DMS 273 (cell line): ENCODE measurements at regions not wholly inside any gene's neighbourhood (a gene's known extent, or its start where the extent isn't known, plus 50 kb on each side); places are given as distances from the start of the nearest gene placed in this dataset.

ENCODE experiments used
- DNase-seq: peaks from one replicate; lab custom pipeline; 2025; ENCODE audit not compliant: unreplicated experiment; lab: John Stamatoyannopoulos, UW

DNA sequence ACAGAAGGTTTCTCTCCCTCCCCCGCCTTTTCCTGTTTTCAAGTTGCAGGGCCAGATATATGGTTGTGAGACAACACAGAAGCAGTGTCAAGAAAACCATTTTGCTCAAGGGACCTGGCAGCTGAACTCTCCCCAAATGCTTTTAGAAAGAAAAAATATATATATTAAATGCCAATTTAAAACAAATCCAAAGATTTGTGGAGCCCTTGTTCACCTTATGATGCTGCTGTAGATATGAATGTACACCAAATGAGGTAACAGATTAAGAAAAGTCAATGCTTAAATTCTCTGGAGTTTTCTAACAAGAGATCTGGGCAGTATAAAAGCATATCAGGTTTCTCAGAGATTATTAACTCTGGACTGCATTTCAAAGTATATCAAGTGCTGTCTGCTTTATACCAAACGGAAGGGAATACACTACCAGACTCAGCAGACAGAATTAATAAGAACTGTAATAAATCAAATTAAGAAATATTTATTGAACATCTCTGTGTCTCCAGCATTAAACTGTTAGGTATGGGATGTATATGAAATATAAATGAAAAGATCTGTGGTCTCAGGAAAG is 357.5 kb downstream of the HDGFL1 start:
- peak; percentile 83 for DNase-seq

GRCh38 chr6:22928775-22929174 is 359.4 kb downstream of the HDGFL1 start:
- peak; percentile 5 for DNase-seq

- DNase-seq = peak; percentile 24
These were observed 360.1 kb downstream of the HDGFL1 start for GRCh38 chr6:22929311-22929985.

GRCh38 chr6:22940581-22941290 is 371.4 kb downstream of the HDGFL1 start:
- no peak for DNase-seq

GRCh38 chr6:22942403-22942802 is 373.0 kb downstream of the HDGFL1 start:
- DNase-seq = no peak

- no peak for DNase-seq
These were observed 374.0 kb downstream of the HDGFL1 start for GRCh38 chr6:22943327-22943726.

DNA sequence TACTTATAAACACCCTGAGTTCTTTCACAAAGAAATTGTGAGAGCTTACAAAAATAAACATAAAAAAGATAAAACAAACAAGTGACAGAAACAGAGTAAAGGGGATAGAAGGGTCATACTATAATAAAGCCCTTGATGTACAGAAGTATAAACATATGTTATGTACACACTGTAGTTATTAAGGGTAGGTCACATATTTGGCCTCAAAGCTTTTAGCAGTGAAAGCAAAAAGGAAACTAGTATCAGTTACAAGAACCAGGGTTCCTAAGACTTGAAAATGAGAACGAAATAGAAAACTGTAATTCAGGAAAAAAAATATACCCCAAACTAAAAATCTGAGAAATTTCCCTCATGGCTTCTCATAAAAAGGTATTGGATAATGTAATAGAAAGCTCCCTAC is 380.6 kb downstream of the HDGFL1 start:
- no peak for DNase-seq

DNA sequence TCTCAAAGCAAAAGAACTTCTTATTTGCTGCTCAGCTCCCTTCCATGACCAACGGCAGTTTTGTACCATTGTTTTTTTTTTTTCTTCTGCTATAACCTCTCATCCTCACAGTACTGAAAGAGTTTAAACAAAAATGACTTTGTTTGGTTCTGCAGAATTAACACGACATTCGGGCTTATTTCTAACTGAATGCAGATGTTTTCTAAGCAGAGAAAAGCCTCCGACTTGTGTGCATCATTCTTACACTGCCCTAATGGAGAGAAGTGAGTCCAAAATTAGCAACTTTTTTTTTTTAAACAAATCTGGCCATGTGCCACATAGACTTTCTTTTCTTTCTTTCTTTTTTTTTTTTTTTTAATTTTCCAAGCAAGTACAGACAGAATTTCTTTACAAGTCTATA is 382.7 kb downstream of the HDGFL1 start:
- no peak for DNase-seq

DNA sequence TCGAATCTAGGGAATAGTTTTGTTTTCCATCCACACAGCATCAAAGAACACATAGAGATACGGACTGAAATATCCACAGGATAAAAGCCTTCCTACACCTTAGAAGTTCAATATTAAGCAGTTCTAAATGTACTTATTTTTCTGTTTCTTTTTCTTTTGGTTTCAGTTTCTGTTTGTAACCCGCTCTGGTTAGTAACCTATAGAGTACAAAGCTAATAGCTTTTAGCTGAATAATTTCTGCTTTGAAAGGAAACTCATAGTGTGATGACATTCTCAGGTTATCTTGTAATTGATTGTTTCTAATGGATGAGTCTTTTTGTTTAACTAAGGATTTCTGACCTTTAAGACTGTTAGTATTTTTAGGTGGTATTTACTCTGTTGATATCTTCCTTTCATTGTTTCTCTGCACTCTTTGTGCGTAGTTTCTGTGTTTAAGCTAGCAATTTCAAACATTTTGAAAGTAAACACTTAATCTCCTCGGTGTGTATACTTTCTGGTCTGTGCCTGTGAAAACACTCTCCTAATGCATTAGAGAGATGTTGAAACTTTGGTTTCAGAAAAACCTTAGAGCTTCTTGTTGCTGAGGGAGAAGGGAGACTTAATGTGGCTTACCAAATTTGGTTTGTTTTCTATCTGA is 385.5 kb downstream of the HDGFL1 start:
- no peak for DNase-seq

DNA sequence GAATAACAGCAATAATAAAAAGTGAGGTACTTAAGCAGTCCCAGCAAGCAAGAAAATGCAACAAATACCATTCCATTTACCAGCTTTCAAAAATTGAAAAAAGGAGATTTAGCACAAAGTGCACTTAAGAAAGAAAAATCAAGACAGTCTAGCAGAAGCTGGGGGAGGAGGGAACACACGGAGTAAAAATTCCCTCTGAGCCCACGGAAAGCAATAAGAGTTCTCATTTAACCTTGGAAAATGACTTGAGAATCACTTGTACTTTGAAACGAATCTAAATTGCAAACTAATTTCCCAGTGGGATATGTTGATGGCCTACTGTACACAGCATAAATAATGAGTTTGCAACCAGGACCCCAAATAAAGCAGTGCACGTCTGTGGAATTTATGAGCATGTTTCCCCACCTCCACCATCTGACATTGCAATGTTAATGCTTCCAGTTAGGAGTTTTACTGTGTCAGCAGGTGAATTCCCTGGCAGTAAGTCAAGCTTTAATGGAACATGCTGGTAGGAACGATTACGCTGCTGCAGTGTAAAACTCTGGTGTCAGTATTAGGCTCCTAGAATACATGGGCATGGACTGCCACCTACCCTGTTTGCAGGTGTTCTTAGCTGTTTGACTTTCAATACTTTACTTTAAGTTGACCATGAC is 386.8 kb downstream of the HDGFL1 start:
- peak; percentile 81 for DNase-seq

DNA sequence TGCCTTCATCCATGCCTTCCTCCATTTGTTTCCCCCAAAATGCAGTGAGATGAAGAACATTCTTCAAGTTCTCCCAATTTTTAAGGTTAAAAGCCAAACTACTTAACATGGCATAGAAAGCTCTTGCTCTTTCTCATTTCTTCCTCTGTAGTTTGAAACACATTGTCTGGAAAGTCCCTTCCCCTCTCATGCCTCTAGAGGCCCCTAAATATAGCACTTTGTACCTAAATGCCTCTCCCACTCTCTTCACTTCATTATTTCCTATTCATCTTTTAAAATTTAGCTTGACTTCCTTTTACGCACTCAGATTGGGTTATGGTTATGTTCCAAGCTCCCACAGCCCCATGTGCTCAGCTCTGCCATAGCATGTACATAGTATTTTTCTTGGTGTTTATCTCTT is 389.3 kb downstream of the HDGFL1 start:
- no peak for DNase-seq

- DNase-seq = no peak
These were observed 390.2 kb downstream of the HDGFL1 start for GRCh38 chr6:22959571-22959970.

DNA sequence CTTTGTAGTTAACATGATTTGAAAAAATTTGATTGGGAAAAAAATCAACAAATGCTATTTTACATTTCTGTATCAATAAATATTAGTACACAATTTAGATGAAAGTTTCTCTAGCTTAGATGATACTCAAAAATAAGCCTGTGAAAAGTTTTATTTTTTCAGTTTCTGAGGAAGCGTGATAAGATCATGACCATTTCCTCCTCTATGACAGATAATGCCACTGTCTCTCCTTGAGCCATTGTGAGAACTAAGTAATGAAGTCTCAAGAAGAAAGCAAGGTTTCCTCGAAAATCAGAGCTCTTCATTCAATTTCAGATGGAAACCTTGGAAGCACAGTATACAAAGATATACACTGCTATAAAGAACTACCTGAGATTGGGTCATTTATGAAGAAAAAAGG is 395.0 kb downstream of the HDGFL1 start:
- no peak for DNase-seq

GRCh38 chr6:22965889-22966288 is 396.5 kb downstream of the HDGFL1 start:
- DNase-seq = peak; percentile 50

DNA sequence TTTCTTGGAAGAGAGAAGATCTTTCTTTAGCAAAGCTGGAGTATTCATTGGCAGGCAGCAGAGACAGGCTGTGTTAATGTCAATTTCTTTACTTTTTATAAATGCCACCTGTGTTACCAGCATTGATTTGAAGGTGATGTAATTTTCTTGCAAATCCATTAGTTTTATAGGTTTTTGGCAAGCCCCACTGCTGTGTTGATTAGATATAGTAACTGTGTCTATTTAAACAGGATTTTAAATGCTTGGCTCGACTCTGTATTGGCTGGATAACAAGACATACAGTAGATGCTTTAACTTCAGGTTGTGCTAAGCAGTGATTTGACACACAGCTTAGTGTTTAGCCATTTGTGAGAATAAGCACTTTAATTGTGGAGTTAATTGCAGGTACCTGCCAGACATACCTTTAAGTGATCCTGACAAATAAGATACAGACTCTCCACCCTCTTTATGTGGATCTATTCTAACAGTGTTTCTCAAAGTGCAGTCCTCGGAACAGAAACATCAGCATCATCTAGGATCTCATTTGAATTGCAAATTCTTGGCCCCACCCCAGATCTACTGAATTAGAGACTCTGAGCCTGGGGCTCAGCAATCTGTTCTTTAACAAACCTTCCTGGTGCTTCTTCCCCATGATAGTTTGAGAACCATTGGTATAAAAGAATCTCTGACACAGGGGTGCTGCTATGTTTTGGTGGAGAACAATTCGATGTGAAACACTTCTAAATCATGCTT is 397.5 kb downstream of the HDGFL1 start:
- DNase-seq = peak; percentile 50

DNA sequence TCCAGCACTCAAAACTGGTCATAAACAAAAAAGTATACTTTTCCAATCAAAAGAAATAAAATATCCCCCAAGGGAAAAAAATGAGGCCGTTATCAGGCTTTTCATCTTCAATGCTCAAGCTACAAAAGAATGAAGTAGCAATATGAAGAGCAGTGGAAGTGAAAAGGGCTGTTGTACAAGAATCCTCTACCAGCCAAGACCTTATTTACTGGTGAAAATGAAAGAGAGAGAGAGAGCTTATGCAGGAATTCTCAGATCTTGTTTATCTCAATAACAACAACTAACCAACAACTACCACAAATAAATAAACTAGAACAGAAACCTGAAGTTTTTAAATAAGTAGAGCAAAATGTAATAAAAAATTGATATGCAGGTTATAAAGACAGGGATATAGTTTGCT is 400.6 kb downstream of the HDGFL1 start:
- no peak for DNase-seq

GRCh38 chr6:22972771-22973170 is 403.4 kb downstream of the HDGFL1 start:
- no peak for DNase-seq

GRCh38 chr6:22975079-22975478 is 405.7 kb downstream of the HDGFL1 start:
- DNase-seq = no peak

GRCh38 chr6:22980446-22980845 is 411.1 kb downstream of the HDGFL1 start:
- DNase-seq = no peak

- peak; percentile 35 for DNase-seq
These were observed 432.8 kb downstream of the HDGFL1 start for GRCh38 chr6:23002044-23002619.
